Stomach smooth muscle (tissue), 2 donors: ENCODE measurements at regions not wholly inside any gene's neighbourhood (a gene's known extent, or its start where the extent isn't known, plus 50 kb on each side); places are given as distances from the start of the nearest gene placed in this dataset.

Experiments used
- H3K27ac ChIP-seq: one replicate; pipeline ENCODE4 v1.7.0; 2013; ENCODE audit warnings: mild to moderate bottlenecking, low read length, inconsistent platforms
- H3K27me3 ChIP-seq, 2 donors: one replicate each; pipeline ENCODE4 v1.7.0; 2013; ENCODE audit warnings: low read length in 2 of 2; ENCODE audit not compliant: insufficient read depth in 2 of 2, control insufficient read depth in 1 of 2
- H3K36me3 ChIP-seq, 2 donors: one replicate each; pipeline ENCODE4 v1.7.0; 2013; ENCODE audit warnings: low read length in 2 of 2; ENCODE audit not compliant: control insufficient read depth in 2 of 2, insufficient read depth in 2 of 2
- H3K4me1 ChIP-seq: one replicate; pipeline ENCODE4 v1.7.0; 2013; ENCODE audit warnings: low read length; ENCODE audit not compliant: control insufficient read depth, insufficient read depth
- H3K4me3 ChIP-seq, 2 donors: one replicate each; pipeline ENCODE4 v1.7.0; 2013; ENCODE audit warnings: low read length in 2 of 2
- H3K9ac ChIP-seq, 2 donors: one replicate each; pipeline ENCODE4 v1.7.0; 2013; ENCODE audit warnings: low read length in 2 of 2, mild to moderate bottlenecking in 1 of 2
- H3K9me3 ChIP-seq, 2 donors: one replicate each; pipeline ENCODE4 v1.7.0; 2013; ENCODE audit warnings: low read length in 2 of 2; ENCODE audit not compliant: control insufficient read depth in 2 of 2
- donor health status: healthy.
- donor health status: Pancreatic carcinoma.

GRCh38 chr2:155748131-155748530 is 584.4 kb downstream of the NR4A2 start:
- Histone ChIP-seq H3K27me3 (no peaks in the 10 kb centered on the region), H3K36me3 (no peaks in the 10 kb centered on the region), H3K4me3 (no peak overlapping the region), H3K9me3 (no peaks in the 10 kb centered on the region), H3K9ac (no peak overlapping the region), H3K4me1 (no peaks in the 10 kb centered on the region), H3K27ac (no peak overlapping the region)

DNA sequence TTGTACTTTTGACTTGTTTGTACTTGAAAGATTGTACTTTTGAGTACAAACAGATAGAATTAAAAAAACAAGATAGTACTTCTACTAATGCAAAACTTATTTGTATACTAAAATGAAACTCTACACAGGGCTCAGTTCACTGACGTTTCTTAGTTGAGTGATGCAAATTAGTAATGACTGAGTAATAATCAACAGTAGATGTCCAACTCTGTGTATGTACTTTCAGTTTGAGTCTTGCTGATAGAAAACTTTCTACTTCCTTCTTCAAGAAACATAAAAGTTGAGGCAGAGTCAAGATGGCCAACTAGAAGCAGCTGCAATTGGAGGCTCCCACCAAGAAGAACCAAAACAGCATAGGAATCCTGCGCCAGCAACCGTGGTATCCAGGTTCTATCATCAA is 585.0 kb downstream of the NR4A2 start:
- Histone ChIP-seq H3K4me1 (no peaks in the 10 kb centered on the region), H3K27me3 (no peaks in the 10 kb centered on the region), H3K36me3 (no peaks in the 10 kb centered on the region), H3K9ac (no peak overlapping the region), H3K9me3 (no peaks in the 10 kb centered on the region), H3K4me3 (no peak overlapping the region), H3K27ac (no peak overlapping the region)

DNA sequence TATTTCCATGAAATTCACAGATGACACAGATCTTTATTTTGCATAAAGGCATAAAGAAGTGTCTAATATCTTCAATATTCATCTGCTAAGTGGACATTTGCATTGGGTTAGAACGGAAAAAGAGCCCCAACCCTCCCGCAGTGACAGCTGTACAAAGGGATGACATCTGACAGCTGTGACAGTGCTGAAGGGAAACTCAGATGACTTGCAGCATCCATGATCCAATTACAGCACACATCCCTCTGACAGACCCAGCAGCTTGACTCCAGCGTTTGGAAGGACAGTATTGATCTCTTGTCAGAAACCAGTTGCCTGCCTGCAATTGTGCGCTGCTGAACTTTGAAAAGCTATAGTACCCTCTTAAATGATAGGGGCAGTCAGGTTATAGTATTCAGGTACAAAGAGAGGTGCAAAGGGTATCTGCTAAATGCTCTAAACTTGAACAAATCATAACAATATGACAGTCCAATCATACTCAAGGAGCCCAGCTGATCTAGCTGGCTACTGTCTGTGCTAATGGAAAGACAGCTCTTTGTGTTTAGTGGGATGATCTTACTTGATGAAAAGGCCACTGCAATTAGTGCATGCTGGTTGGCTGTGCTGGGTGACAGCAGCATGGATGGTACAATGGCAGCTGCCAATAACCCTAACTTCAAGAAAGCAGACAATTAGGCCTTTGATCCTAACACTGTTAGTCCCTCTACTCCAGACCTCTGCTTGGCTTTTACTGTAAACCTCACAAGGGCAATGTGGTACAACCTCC is 599.2 kb downstream of the NR4A2 start:
- H3K36me3 ChIP-seq, result no peaks in the 10 kb centered on the region
- H3K9me3 ChIP-seq, result no peaks in the 10 kb centered on the region
- H3K27ac ChIP-seq, result no peak overlapping the region
- H3K4me3 ChIP-seq, result no peak overlapping the region
- H3K4me1 ChIP-seq, result no peaks in the 10 kb centered on the region
- no peaks in the 10 kb centered on the region for H3K27me3 ChIP-seq
- H3K9ac ChIP-seq, result no peak overlapping the region

DNA sequence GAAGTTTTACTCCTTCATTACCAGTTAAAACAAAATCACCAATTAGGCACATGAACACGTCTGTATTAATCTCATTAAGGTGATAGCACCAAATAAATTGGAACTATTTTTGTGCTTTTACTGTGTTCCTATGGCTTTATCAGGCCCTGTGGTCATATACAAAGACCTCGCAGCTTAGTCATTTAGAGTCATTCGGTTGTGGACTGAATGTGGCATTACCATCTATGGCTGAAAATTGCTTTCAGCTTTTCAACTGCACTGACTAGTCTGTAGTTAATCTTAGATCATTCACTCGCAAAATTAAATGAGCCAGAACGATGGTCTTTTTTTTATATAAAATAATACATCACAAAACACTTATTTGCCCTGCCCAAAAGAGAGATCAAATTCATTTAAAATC is 601.7 kb downstream of the NR4A2 start:
- Histone ChIP-seq H3K36me3 (no peaks in the 10 kb centered on the region), H3K9ac (no peak overlapping the region), H3K4me1 (no peaks in the 10 kb centered on the region), H3K27me3 (no peaks in the 10 kb centered on the region), H3K4me3 (no peak overlapping the region), H3K27ac (no peak overlapping the region), H3K9me3 (no peaks in the 10 kb centered on the region)

DNA sequence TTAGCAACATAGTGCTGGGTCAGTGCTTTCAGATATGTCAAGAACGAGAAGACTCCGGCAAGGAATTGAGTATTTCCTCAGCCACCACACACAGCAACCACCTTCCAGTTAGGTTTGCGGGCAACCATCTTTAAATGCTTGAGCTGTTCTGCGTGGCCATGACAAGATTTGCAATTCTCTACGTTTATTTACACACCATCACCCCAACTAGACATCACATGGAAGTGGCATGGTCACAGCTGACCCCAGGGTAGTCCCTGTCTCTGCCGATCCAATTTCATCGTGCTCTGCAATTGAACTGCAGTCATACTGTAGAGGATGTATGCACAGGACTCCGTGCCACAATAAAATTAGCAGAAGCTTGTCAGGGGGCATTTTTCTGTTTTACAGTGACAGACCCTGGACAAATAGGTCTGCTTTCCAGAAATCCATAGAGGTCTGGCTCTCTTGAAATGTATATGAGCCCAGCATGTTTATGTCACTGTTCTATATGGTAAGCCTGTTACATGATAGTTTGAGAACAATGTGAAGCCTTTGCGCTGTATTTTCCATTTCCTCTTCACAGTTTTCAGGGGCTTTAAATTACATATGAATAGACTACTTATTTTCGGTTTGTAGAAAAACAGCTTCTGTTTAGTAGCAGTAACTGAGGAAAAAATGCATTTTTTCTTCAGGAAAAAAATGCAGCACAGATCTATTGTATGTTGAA is 605.2 kb downstream of the NR4A2 start:
- Histone ChIP-seq H3K9me3 (no peaks in the 10 kb centered on the region), H3K9ac (no peak overlapping the region), H3K27me3 (no peaks in the 10 kb centered on the region), H3K27ac (no peak overlapping the region), H3K36me3 (no peaks in the 10 kb centered on the region), H3K4me1 (no peaks in the 10 kb centered on the region), H3K4me3 (no peak overlapping the region)

GRCh38 chr2:155722290-155722689 is 610.2 kb downstream of the NR4A2 start:
- H3K27ac ChIP-seq, result no peak overlapping the region
- H3K9ac ChIP-seq, result no peak overlapping the region
- no peaks in the 10 kb centered on the region for H3K9me3 ChIP-seq
- H3K36me3 ChIP-seq, result no peaks in the 10 kb centered on the region
- H3K27me3 ChIP-seq, result no peaks in the 10 kb centered on the region
- no peaks in the 10 kb centered on the region for H3K4me1 ChIP-seq
- H3K4me3 ChIP-seq, result no peak overlapping the region

- Histone ChIP-seq H3K9me3 (no peaks in the 10 kb centered on the region), H3K4me1 (no peaks in the 10 kb centered on the region), H3K27ac (no peak overlapping the region), H3K4me3 (no peak overlapping the region), H3K36me3 (no peaks in the 10 kb centered on the region), H3K9ac (no peak overlapping the region), H3K27me3 (no peaks in the 10 kb centered on the region)
These were observed 616.8 kb downstream of the NR4A2 start for GRCh38 chr2:155715705-155716104.

- no peak overlapping the region for H3K9ac ChIP-seq
- no peaks in the 10 kb centered on the region for H3K4me1 ChIP-seq
- no peaks in the 10 kb centered on the region for H3K27me3 ChIP-seq
- no peak overlapping the region for H3K27ac ChIP-seq
- H3K36me3 ChIP-seq, result no peaks in the 10 kb centered on the region
- H3K4me3 ChIP-seq, result no peak overlapping the region
- H3K9me3 ChIP-seq, result no peaks in the 10 kb centered on the region
These were observed 617.5 kb downstream of the NR4A2 start for GRCh38 chr2:155714983-155715382.

GRCh38 chr2:155708071-155708470 is 624.5 kb downstream of the NR4A2 start:
- H3K36me3 ChIP-seq, result no peaks in the 10 kb centered on the region
- no peaks in the 10 kb centered on the region for H3K9me3 ChIP-seq
- no peak overlapping the region for H3K9ac ChIP-seq
- H3K27me3 ChIP-seq, result no peaks in the 10 kb centered on the region
- no peak overlapping the region for H3K27ac ChIP-seq
- no peak overlapping the region for H3K4me3 ChIP-seq
- no peaks in the 10 kb centered on the region for H3K4me1 ChIP-seq

DNA sequence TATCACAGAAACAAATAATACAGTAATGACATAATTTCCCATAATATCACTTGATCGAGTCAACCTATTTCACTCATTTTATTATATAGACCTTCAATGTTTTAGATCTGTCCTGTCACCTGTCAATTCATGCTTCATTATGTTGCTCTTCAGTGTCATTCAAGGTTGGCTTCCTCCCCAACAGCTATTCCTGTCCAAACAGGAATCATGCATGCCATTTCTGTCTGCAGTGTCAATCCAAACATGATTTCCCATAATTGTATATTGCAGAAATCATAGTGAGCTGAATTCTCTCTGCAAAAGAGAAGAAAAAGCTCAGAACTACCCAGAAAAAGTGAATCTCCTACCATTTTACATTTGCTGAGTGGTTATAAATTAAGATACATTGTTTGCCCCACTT is 628.6 kb downstream of the NR4A2 start:
- no peak overlapping the region for H3K4me3 ChIP-seq
- H3K9ac ChIP-seq, result no peak overlapping the region
- no peaks in the 10 kb centered on the region for H3K36me3 ChIP-seq
- H3K4me1 ChIP-seq, result no peaks in the 10 kb centered on the region
- H3K27me3 ChIP-seq, result no peaks in the 10 kb centered on the region
- no peak overlapping the region for H3K27ac ChIP-seq
- no peaks in the 10 kb centered on the region for H3K9me3 ChIP-seq

DNA sequence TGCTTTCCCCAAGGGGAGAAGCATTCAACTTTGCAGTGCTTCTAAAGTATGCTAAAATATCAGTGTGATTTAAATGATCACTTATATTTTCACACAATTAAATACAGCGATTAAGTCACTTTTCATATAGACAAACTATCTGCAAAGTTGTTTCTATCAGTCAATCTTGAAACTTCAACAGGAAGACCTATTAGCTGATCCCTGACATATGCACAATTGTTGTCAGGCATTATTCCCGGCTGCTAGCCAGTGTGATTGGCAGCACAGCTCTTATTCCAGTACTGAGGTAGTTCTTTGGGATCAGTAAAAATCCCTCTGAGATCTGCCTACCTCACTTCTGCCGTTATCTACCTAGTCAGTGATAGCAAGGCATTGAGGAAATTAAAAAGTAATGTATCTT is 629.5 kb downstream of the NR4A2 start:
- H3K27ac ChIP-seq, result no peak overlapping the region
- no peaks in the 10 kb centered on the region for H3K9me3 ChIP-seq
- H3K4me1 ChIP-seq, result no peaks in the 10 kb centered on the region
- H3K4me3 ChIP-seq, result no peak overlapping the region
- H3K27me3 ChIP-seq, result no peaks in the 10 kb centered on the region
- no peaks in the 10 kb centered on the region for H3K36me3 ChIP-seq
- H3K9ac ChIP-seq, result no peak overlapping the region
